Memory B cell (primary cell): ENCODE measurements at regions not wholly inside any gene's neighbourhood (a gene's known extent, or its start where the extent isn't known, plus 50 kb on each side); places are given as distances from the start of the nearest gene placed in this dataset.

ENCODE experiments used
- ATAC-seq: fragments of 150-1000 bp; cut with Tn5 transposase; 2 replicates; pipeline ENCODE4 v1.10.0; 2021; ENCODE audit warnings: low read depth, mild to moderate bottlenecking, moderate library complexity
- DNase-seq, 2 donors: peaks; one replicate each; pipeline ENCODE4 v3.0.0; 2022; ENCODE audit warnings: low spot score in 2 of 2
- H3K27ac Mint-ChIP-seq: one replicate; pipeline ENCODE4 v1.8.0; 2022; ENCODE audit warnings: mild to moderate bottlenecking, moderate library complexity, mixed read lengths
- H3K27me3 Mint-ChIP-seq: one replicate; pipeline ENCODE4 v1.8.0; 2022; ENCODE audit warnings: mixed read lengths
- H3K36me3 Mint-ChIP-seq: one replicate; pipeline ENCODE4 v1.8.0; 2022; ENCODE audit warnings: mild to moderate bottlenecking, mixed read lengths
- H3K4me1 Mint-ChIP-seq: one replicate; pipeline ENCODE4 v1.8.0; 2022; ENCODE audit warnings: mixed read lengths
- H3K4me3 Mint-ChIP-seq: one replicate; pipeline ENCODE4 v1.8.0; 2022; ENCODE audit warnings: mild to moderate bottlenecking, moderate library complexity, mixed read lengths
- H3K9me3 Mint-ChIP-seq: one replicate; pipeline ENCODE4 v1.8.0; 2022; ENCODE audit warnings: mixed read lengths

GRCh38 chr1:5563861-5564577 is 428.2 kb downstream of the NPHP4 start:
- DNase-seq: no peak
- Mint-ChIP-seq H3K27me3 (no peaks in the 10 kb centered on the region), H3K27ac (no peak overlapping the region), H3K4me3 (no peak overlapping the region), H3K4me1 (no peaks in the 10 kb centered on the region), H3K36me3 (no peaks in the 10 kb centered on the region), H3K9me3 (peaks cover 3% of the 10 kb centered on the region)
- ATAC-seq: no peak

DNA sequence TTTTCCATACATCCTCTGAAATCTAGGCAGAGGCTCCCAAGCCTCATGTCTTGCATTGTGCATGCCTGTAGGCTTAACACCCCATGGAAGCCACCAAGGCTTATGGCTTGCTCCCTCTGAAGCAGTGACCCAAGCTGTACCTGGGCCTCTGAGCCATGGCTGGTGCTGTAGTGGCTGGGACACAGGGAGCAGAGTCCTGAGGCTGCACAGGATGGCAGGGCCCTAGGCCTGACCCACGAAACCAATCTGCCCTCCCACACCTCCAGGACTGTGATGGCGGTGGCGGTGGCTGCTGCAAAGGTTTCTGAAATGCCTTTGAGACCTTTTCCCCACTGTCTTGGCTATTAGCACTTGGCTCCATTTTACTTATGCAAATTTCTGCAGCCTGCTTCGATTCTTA is 429.5 kb downstream of the NPHP4 start:
- ATAC-seq (no peak), DNase-seq (no peak)
- peaks cover 10% of the 10 kb centered on the region for H3K9me3 Mint-ChIP-seq

GRCh38 chr1:5562331-5562730 is 429.9 kb downstream of the NPHP4 start:
- no peak for ATAC-seq
- H3K9me3 Mint-ChIP-seq: peaks cover 10% of the 10 kb centered on the region

More for the DNA sequence above, 429.5 kb downstream of the NPHP4 start:
- H3K4me3 Mint-ChIP-seq: no peak overlapping the region
- no peaks in the 10 kb centered on the region for H3K4me1 Mint-ChIP-seq
- H3K36me3 Mint-ChIP-seq: no peaks in the 10 kb centered on the region
- H3K27ac Mint-ChIP-seq: no peak overlapping the region
- H3K27me3 Mint-ChIP-seq: no peaks in the 10 kb centered on the region

DNA sequence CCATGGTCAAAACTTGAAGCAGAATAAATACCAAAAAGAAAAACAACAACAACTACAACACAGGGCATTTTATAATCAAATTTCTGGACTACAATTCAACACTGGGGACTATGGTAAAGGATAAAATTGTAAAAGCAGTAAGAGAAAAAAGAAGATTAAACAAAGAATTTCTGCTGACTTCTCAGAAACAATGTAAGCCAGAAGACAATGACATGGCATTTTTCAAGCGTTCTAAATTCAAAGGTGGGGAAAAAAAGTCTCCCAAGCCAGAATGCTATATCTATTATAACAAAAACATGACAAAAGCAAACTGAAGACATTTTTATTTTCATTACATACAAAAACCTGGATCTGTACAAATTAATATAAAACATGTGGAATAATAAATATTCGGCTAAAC is 433.1 kb downstream of the NPHP4 start:
- DNase-seq: no peak
- no peak for ATAC-seq
- H3K27me3 Mint-ChIP-seq: no peaks in the 10 kb centered on the region
- H3K9me3 Mint-ChIP-seq: peaks cover 10% of the 10 kb centered on the region
- no peak overlapping the region for H3K4me3 Mint-ChIP-seq
- H3K36me3 Mint-ChIP-seq: no peaks in the 10 kb centered on the region
- no peak overlapping the region for H3K27ac Mint-ChIP-seq
- no peaks in the 10 kb centered on the region for H3K4me1 Mint-ChIP-seq

More at GRCh38 chr1:5562331-5562730, 429.9 kb downstream of the NPHP4 start:
- Mint-ChIP-seq H3K4me3 (no peak overlapping the region), H3K36me3 (no peaks in the 10 kb centered on the region), H3K4me1 (no peaks in the 10 kb centered on the region), H3K27ac (no peak overlapping the region), H3K27me3 (no peaks in the 10 kb centered on the region)
- no peak for DNase-seq

- H3K36me3 Mint-ChIP-seq: no peaks in the 10 kb centered on the region
- H3K4me3 Mint-ChIP-seq: no peak overlapping the region
- no peaks in the 10 kb centered on the region for H3K4me1 Mint-ChIP-seq
- peaks cover 1% of the 10 kb centered on the region for H3K27me3 Mint-ChIP-seq
- ATAC-seq (no peak), DNase-seq (no peak)
- H3K9me3 Mint-ChIP-seq: peaks cover 10% of the 10 kb centered on the region
- no peak overlapping the region for H3K27ac Mint-ChIP-seq
Measured at GRCh38 chr1:5555853-5556252, 436.4 kb downstream of the NPHP4 start.

- Mint-ChIP-seq H3K4me3 (no peak overlapping the region), H3K4me1 (no peaks in the 10 kb centered on the region), H3K9me3 (peaks cover 10% of the 10 kb centered on the region), H3K36me3 (no peaks in the 10 kb centered on the region), H3K27ac (no peak overlapping the region), H3K27me3 (peaks cover 4% of the 10 kb centered on the region)
- DNase-seq (no peak), ATAC-seq (no peak)
Measured at GRCh38 chr1:5554784-5555183, 437.4 kb downstream of the NPHP4 start.

- H3K4me3 Mint-ChIP-seq: no peak overlapping the region
- no peaks in the 10 kb centered on the region for H3K36me3 Mint-ChIP-seq
- DNase-seq (no peak), ATAC-seq (no peak)
- peaks cover 10% of the 10 kb centered on the region for H3K9me3 Mint-ChIP-seq
- no peaks in the 10 kb centered on the region for H3K4me1 Mint-ChIP-seq
- no peak overlapping the region for H3K27ac Mint-ChIP-seq
- peaks cover 4% of the 10 kb centered on the region for H3K27me3 Mint-ChIP-seq
Measured at GRCh38 chr1:5554111-5554510, 438.1 kb downstream of the NPHP4 start.

DNA sequence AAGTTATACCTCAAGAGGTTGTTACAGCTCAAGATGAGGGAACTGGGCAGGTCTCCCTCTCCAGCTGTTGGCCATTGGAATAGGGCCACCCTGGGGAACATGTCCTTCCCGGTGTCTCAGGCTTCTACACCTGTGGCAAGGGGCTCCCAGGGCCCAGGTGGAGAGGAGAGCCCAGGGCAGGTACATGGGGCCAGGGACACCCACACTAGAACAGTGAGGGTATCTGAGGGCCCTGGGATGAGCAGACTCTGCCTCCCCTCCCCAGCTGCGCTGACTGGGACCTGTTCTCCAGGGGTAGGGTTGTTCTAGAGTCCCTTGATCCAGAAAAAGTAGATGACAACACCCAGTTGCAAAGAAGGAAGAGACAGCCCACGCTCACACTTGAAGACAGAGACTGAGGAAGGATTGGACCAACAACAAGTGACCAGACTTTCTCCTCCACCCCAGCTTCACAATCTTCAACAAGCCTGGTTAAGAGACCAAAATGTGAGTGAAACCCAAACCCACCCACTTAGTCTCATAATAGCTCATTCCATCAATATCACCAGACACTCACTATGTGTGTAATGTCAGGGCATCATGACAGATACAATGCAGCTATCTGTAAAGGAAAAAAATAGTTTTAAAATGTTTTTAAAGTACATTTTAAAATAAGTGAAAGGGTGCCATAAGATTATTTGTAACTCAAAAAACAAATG is 439.3 kb downstream of the NPHP4 start:
- ATAC-seq (no peak), DNase-seq (no peak)
- H3K4me1 Mint-ChIP-seq: no peaks in the 10 kb centered on the region
- H3K9me3 Mint-ChIP-seq: peaks cover 3% of the 10 kb centered on the region
- peaks cover 4% of the 10 kb centered on the region for H3K27me3 Mint-ChIP-seq
- H3K4me3 Mint-ChIP-seq: no peak overlapping the region
- no peaks in the 10 kb centered on the region for H3K36me3 Mint-ChIP-seq
- no peak overlapping the region for H3K27ac Mint-ChIP-seq

DNA sequence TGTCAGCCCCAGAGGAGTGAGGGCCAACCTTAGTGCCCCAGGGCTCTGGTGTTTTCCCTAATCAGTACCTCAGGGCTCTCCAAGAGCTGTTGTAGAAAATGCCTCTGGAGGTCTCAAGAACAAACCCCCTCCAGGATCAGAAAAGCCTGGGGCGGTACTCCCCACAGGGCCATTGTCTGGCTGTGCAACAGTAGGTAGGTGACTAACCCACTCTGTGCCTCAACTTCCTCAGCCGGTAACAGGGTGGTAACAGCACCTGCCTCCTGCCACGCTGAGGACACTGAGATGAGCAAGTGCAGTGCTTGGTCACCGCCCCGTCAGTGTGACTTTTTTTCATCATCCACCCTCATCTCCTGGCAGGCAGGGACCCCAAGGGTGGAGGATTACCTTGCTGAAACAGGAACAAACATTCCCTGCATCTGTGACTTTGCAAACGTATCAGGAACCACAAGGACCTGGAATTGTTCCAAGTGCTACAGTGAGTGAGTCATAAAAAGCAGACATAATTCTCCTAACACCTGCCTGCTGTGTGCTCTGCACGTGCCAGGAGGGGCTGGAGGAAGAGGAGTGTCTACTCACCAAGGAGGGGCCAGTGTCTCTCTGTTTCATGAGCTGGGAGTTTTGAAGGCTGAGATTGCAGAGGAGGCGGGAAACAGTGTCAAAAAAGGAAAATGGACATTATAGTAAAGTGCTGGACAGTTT is 440.8 kb downstream of the NPHP4 start:
- Mint-ChIP-seq H3K36me3 (no peaks in the 10 kb centered on the region), H3K4me1 (no peaks in the 10 kb centered on the region), H3K27me3 (peaks cover 4% of the 10 kb centered on the region), H3K27ac (no peak overlapping the region), H3K9me3 (peaks cover 2% of the 10 kb centered on the region), H3K4me3 (no peak overlapping the region)
- DNase-seq (no peak), ATAC-seq (no peak)

DNA sequence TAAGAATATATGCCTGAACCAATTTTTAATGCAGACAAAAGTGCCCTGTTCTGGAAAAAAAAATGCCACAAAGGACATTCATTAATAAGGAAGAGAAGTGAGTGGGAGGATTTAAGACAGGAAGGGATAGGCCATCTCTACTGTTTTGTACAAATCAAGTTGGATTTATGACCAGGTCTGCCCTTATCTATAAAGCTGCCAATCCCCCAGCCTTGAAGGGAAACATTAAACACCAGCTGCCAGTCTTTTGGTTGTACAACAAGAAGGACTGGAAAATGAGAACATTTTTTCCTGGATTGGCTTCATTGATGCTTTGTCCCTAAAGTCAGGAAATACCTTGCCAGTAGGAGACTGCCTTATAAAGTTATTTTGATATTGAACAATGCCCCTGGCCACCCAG is 444.0 kb downstream of the NPHP4 start:
- no peak overlapping the region for H3K27ac Mint-ChIP-seq
- H3K4me3 Mint-ChIP-seq: no peak overlapping the region
- DNase-seq (no peak), ATAC-seq (no peak)
- H3K27me3 Mint-ChIP-seq: peaks cover 4% of the 10 kb centered on the region
- H3K9me3 Mint-ChIP-seq: peaks cover 2% of the 10 kb centered on the region
- H3K4me1 Mint-ChIP-seq: no peaks in the 10 kb centered on the region
- no peaks in the 10 kb centered on the region for H3K36me3 Mint-ChIP-seq

DNA sequence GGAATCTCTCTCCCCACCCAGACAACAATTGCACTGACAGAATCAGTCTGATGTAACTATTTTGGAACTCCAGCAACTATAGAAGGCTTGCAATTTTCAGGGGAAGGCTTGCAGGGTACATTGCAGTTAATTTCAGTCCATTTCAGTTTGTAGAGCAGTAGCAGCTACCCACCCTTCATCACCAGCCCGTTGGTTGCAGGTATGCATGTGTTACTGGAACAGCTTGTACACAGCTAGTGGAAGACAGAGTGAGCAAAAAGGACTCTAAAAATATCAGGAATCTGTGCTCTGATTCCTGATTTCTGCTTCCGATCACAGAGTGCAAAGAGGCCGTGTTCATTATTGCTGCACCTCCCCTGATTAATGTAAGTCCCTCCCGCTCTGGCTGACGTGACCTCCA is 449.0 kb downstream of the NPHP4 start:
- H3K4me3 Mint-ChIP-seq: no peak overlapping the region
- H3K27me3 Mint-ChIP-seq: peaks cover 2% of the 10 kb centered on the region
- no peak overlapping the region for H3K27ac Mint-ChIP-seq
- H3K9me3 Mint-ChIP-seq: no peaks in the 10 kb centered on the region
- no peaks in the 10 kb centered on the region for H3K4me1 Mint-ChIP-seq
- H3K36me3 Mint-ChIP-seq: no peaks in the 10 kb centered on the region
- ATAC-seq: no peak
- no peak for DNase-seq

DNA sequence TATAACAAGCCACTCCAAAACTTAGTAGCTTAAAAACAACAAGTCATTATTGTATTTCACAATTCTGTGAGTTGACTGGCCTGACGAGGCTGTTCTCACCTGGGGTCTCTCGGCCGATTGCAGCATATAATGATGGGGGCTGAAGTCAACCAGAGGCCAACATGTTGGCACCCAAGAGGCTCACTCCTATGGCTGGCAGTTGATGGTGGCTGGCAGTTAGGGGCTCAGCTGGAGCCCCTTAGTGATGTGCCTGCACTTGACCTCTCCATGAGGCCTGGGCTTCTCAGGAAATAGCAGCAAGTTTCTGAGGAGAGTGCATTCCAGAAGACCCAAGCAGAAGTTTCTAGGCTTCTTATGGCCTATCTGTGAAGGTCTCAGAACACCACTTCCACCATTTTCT is 459.4 kb downstream of the NPHP4 start:
- no peak overlapping the region for H3K27ac Mint-ChIP-seq
- DNase-seq (no peak), ATAC-seq (no peak)
- no peaks in the 10 kb centered on the region for H3K36me3 Mint-ChIP-seq
- H3K4me1 Mint-ChIP-seq: no peaks in the 10 kb centered on the region
- no peak overlapping the region for H3K4me3 Mint-ChIP-seq
- peaks cover 12% of the 10 kb centered on the region for H3K9me3 Mint-ChIP-seq
- peaks cover 12% of the 10 kb centered on the region for H3K27me3 Mint-ChIP-seq

DNA sequence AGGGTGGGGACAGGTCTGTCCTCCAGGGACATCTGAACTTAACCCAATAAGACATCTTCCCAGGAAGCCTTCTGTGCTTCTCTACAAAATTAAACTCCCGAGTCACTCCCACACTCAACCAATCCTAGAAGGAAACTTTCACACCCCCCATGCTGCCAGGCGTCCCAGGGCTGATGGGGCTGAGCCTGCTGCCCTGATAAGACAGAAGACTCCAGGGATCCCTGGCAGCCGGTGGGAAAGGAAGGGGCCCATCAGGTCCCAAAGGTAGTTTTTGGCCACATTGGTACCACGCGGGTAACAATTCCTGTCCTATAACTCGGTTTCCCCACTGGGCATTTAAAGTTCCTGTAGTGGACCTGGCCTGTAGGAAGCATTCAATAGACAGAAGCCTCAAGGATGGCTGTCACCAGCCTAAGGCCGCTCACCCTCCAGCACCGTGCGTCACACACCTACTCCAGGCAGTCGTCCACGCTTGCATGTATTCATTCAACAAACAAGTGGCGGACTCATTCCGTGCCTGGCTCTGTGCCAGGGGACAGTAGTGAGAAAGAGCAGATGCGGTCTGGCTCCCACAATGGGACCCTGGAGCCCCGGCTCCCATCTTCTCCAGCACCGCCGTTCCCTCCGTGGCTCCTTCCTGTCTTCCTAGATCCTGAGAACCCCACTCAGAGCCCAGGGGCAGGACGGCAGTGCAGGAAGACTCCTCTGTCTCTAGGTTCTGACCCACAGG is 465.2 kb downstream of the NPHP4 start:
- H3K27me3 Mint-ChIP-seq: peaks cover 8% of the 10 kb centered on the region
- DNase-seq (no peak), ATAC-seq (no peak)
- no peak overlapping the region for H3K27ac Mint-ChIP-seq
- H3K4me1 Mint-ChIP-seq: no peaks in the 10 kb centered on the region
- peaks cover 9% of the 10 kb centered on the region for H3K9me3 Mint-ChIP-seq
- no peak overlapping the region for H3K4me3 Mint-ChIP-seq
- no peaks in the 10 kb centered on the region for H3K36me3 Mint-ChIP-seq

- Mint-ChIP-seq H3K4me3 (no peak overlapping the region), H3K4me1 (no peaks in the 10 kb centered on the region), H3K27me3 (peaks cover 4% of the 10 kb centered on the region), H3K36me3 (no peaks in the 10 kb centered on the region), H3K9me3 (peaks cover 9% of the 10 kb centered on the region), H3K27ac (no peak overlapping the region)
- DNase-seq (no peak), ATAC-seq (no peak)
Measured at GRCh38 chr1:5526385-5526750, 465.9 kb downstream of the NPHP4 start.
